SH-SY5Y (cell line): ENCODE measurements at regions not wholly inside any gene's neighbourhood (a gene's known extent, or its start where the extent isn't known, plus 50 kb on each side); places are given as distances from the start of the nearest gene placed in this dataset.

Source experiments
- GATA2 ChIP-seq: IDR thresholded peaks from 2 replicates; pipeline ENCODE4 v1.6.1; 2011; ENCODE audit warnings: mild to moderate bottlenecking, low read depth, low read length
- GATA3 ChIP-seq: IDR thresholded peaks from 2 replicates; pipeline ENCODE4 v1.6.1; 2011; ENCODE audit warnings: low read depth, mild to moderate bottlenecking, low read length, moderate library complexity

DNA sequence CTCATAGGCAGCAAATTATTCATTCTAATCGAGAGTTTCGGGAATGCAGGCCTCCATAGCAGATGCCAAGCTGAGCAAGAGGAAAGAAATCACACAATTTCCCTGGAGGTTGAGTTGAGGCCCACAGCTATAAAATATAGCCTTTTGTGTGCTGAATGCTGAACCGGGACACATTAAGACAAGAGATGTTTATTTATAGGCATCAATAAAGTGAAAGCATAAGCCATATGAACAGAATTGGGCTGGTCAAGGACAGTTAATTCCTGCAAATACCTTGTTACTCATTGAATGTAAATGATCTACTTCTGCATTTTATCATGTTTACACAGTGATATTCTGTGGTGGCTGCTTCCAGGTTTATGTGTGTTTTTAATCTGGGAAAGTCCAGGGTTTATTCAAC is 461.7 kb downstream of the KLF12 start:
- no peak for TF ChIP-seq GATA3
- no peak for TF ChIP-seq GATA2
